AG10803 (cell line): ENCODE measurements at regions not wholly inside any gene's neighbourhood (a gene's known extent, or its start where the extent isn't known, plus 50 kb on each side); places are given as distances from the start of the nearest gene placed in this dataset.
"Not testable (repeated sequence)": the region's sequence is repeated elsewhere in the genome, so short reads cannot be mapped to it uniquely, and the experiment has no call there.

Experiments
- DNase-seq: peaks from one replicate; pipeline ENCODE4 v3.0.0; 2010; ENCODE audit warnings: low read depth
- H3K4me3 ChIP-seq: 2 replicates; pipeline ENCODE4 v1.5.1; 2011; ENCODE audit warnings: mild to moderate bottlenecking, low read length, control low read depth
- TF ChIP-seq, protein P1 (sequence below): conservative IDR thresholded peaks from 2 replicates; pipeline ENCODE4 v1.5.1; 2011; ENCODE audit warnings: mild to moderate bottlenecking, low read length, control low read depth, inconsistent platforms

DNA sequence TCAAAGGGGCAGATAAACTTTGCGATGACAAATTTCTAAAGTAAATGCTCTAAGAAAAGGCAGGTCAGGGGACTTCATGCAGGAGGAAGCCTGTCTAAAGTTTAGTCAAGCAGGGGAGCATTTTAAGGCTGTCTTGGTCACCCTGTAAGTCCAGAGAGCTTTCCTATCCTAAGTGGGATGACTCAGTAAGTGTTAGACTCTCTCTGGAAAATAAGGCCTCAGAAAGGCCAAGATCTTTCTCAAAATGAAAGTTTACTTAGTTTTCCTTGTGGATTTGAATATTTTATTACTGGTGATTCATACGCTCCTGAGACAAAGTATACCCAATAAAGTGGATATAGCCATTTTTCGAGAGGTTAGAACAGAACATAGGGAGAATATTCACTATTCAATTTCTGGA lies 806.9 kb upstream of the CDH9 start:
- H3K4me3 ChIP-seq = no peak overlapping the region
- TF ChIP-seq, protein P1, sequence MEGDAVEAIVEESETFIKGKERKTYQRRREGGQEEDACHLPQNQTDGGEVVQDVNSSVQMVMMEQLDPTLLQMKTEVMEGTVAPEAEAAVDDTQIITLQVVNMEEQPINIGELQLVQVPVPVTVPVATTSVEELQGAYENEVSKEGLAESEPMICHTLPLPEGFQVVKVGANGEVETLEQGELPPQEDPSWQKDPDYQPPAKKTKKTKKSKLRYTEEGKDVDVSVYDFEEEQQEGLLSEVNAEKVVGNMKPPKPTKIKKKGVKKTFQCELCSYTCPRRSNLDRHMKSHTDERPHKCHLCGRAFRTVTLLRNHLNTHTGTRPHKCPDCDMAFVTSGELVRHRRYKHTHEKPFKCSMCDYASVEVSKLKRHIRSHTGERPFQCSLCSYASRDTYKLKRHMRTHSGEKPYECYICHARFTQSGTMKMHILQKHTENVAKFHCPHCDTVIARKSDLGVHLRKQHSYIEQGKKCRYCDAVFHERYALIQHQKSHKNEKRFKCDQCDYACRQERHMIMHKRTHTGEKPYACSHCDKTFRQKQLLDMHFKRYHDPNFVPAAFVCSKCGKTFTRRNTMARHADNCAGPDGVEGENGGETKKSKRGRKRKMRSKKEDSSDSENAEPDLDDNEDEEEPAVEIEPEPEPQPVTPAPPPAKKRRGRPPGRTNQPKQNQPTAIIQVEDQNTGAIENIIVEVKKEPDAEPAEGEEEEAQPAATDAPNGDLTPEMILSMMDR = no peak
- DNase-seq = no peak

DNA sequence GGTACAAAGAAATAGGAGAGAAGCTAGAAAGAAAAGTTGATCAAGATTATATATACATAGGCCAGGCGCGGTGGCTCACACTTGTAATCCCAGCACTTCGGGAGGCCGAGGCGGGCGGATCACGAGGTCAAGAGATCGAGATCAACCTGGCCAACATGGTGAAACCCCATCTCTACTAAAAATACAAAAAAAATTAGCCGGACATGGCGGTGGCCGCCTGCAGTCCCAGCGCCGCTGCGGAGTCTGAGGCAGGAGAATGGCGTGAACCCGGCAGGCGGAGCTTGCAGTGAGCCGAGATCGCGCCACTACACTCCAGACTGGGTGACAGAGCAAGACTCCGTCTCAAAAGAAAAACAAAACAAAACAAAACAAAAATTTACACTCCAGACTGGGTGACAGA lies 798.3 kb upstream of the CDH9 start:
- H3K4me3 ChIP-seq = not testable (repeated sequence)

DNA sequence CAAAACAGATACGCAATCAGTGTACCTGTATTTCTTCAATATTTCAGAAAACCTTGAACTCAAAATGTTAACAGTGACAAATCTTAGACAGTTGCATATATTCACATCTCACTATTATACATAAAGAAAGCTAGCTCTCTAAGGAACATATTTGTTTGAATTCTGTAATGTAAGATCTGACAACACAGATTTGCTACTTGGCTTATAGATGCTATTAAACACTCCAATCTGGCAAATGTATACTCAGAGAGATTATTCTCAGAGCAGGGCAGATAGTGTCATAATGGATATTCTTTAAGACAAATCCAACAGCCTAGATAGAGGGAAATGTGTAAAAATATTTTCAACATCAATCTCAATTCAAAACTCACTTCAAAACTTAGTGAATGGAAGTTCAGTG lies 794.5 kb upstream of the CDH9 start:
- no peak for DNase-seq
- H3K4me3 ChIP-seq = no peak overlapping the region
- TF ChIP-seq, protein P1 = no peak

More for the DNA sequence above, 798.3 kb upstream of the CDH9 start:
- DNase-seq = not testable (repeated sequence)

DNA sequence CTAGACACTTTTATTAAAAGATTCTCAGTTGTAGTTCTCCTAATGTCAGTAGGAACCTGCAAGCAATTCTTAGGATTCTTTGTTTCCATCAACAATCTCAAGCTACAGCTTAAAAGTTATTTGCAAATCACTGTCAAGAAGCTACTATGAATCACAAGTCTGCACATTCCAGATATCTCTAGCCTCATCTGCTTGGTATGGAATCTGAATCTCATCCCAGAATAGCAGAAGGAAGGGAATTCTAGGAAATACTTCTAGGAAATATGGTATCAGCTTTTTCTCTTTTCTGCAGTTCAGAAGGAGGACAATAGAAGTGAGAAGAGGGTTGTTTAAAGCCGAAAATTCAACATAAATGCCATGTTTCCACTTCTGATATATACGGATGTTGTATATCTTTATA lies 792.2 kb upstream of the CDH9 start:
- H3K4me3 ChIP-seq = no peak overlapping the region
- DNase-seq = peak; percentile 1

DNA sequence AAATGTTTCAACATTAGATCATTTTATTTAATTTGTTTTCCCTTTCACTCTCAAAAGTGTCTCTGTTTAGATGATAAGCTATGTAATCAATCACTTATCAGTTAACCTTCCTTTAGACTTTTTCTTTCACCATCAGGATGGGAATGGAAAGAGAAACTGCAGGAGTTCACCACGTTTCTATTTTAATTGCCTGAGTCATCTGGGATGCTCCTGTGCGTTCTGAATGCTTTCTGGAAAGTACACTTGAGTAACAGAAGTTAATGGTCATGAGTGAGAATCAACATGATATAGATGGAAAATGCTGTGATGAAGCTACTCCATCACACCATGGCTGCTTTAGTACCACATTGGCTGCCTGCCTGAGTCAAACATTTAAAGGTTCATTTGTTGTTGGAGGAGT lies 783.3 kb upstream of the CDH9 start:
- no peak overlapping the region for H3K4me3 ChIP-seq
- TF ChIP-seq, protein P1 = no peak
- no peak for DNase-seq

More for the DNA sequence above, 792.2 kb upstream of the CDH9 start:
- TF ChIP-seq, protein P1 = no peak

DNA sequence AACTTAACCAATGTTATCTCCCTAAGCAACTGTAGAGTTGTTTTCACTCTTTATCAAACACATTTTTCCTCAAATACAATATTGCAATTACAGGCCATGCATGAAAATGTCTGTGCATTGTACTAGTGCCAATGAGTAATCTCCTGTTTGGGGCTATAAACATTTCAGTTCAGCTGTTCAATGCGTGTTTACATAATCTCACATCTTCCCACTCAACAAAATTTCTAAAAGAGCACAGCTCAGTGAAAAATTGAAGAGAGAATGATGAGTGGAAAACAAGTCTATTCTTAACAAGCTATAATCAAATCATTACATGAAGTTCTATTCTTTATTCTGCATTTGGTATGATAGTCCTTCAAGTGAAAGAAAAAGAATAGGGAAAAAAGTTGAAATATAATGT lies 780.5 kb upstream of the CDH9 start:
- DNase-seq = no peak
- TF ChIP-seq, protein P1 = no peak
- H3K4me3 ChIP-seq = no peak overlapping the region

DNA sequence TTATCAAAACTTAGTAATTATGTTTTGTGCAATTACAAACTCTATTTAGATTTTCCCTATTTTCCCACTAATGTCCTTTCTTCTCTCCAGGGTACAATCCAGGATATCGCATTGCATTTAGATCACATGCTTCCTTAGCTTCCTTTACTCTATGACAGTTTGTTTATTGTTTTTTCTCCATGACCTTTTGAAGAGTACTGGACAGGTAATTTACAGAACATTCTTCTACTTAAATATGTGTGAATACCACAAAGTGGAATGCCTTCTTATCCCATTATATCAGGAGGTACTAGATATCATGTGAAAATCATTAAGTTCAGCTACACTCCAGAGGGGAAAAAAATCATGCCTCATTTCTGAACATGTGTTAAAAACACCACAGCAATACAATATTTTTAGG lies 776.6 kb upstream of the CDH9 start:
- TF ChIP-seq, protein P1 = no peak
- no peak for DNase-seq

DNA sequence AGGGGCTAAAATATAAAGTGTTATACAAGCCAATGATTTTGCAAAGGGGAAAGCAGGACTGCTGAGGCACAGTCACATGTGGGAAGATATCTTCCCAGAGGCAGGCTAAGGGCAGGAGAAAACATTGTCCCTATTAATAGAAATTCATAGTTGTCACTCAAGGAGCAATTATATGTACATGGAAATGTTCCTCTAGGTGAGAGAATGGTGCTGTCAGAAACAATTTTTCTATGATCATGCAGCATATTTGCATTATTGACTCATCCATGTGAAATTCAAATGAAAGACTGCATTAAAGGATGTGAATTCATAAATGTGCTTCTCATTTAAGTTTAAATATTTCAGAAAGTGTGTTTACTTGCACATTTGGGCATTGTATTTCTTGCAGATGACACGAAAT lies 775.9 kb upstream of the CDH9 start:
- H3K4me3 ChIP-seq = no peak overlapping the region
- no peak for DNase-seq
- TF ChIP-seq, protein P1 = no peak

More for the DNA sequence above, 776.6 kb upstream of the CDH9 start:
- H3K4me3 ChIP-seq = no peak overlapping the region
